ENCODE measurements at regions not wholly inside any gene's neighbourhood (a gene's known extent, or its start where the extent isn't known, plus 50 kb on each side); places are given as distances from the start of the nearest gene placed in this dataset.

GRCh38 chr12:77571127-77571526 is 259.6 kb upstream of the NAV3 start:
- no peak for DNase-seq (ENCODE audit: low spot score)

- no peak for DNase-seq (ENCODE audit: low spot score)
Observed at GRCh38 chr12:77569876-77570275, 260.8 kb upstream of the NAV3 start.

GRCh38 chr12:77560714-77561113 is 270.0 kb upstream of the NAV3 start:
- no peak for DNase-seq (ENCODE audit: low spot score)

GRCh38 chr12:77559400-77560074 is 271.2 kb upstream of the NAV3 start:
- no peak for DNase-seq (ENCODE audit: low spot score)

GRCh38 chr12:77555074-77555473 is 275.6 kb upstream of the NAV3 start:
- no peak for DNase-seq (ENCODE audit: low spot score)

- DNase-seq (ENCODE audit: low spot score): no peak
Observed at GRCh38 chr12:77553976-77554619, 276.6 kb upstream of the NAV3 start.

GRCh38 chr12:77549383-77550128 is 281.1 kb upstream of the NAV3 start:
- DNase-seq (ENCODE audit: low spot score): no peak

- no peak for DNase-seq (ENCODE audit: low spot score)
Observed at GRCh38 chr12:77548797-77549196, 281.9 kb upstream of the NAV3 start.

- no peak for DNase-seq (ENCODE audit: low spot score)
Observed at GRCh38 chr12:77540097-77540496, 290.6 kb upstream of the NAV3 start.

- no peak for DNase-seq (ENCODE audit: low spot score)
Observed at GRCh38 chr12:77537663-77538062, 293.0 kb upstream of the NAV3 start.

GRCh38 chr12:77535734-77536133 is 295.0 kb upstream of the NAV3 start:
- no peak for DNase-seq (ENCODE audit: low spot score)

GRCh38 chr12:77531912-77532311 is 298.8 kb upstream of the NAV3 start:
- DNase-seq (ENCODE audit: low spot score): no peak

- no peak for DNase-seq (ENCODE audit: low spot score)
Observed at GRCh38 chr12:77522247-77522646, 308.4 kb upstream of the NAV3 start.

GRCh38 chr12:77521508-77522115 is 309.1 kb upstream of the NAV3 start:
- DNase-seq (ENCODE audit: low spot score): no peak

GRCh38 chr12:77514511-77514910 is 316.2 kb upstream of the NAV3 start:
- no peak for DNase-seq (ENCODE audit: low spot score)

GRCh38 chr12:77510985-77511384 is 319.7 kb upstream of the NAV3 start:
- no peak for DNase-seq (ENCODE audit: low spot score)

GRCh38 chr12:77504466-77504865 is 326.2 kb upstream of the NAV3 start:
- DNase-seq (ENCODE audit: low spot score): no peak

GRCh38 chr12:77500089-77500488 is 330.6 kb upstream of the NAV3 start:
- no peak for DNase-seq (ENCODE audit: low spot score)

GRCh38 chr12:77497647-77498046 is 333.0 kb upstream of the NAV3 start:
- DNase-seq (ENCODE audit: low spot score): no peak

- no peak for DNase-seq (ENCODE audit: low spot score)
Observed at GRCh38 chr12:77496714-77497113, 334.0 kb upstream of the NAV3 start.

GRCh38 chr12:77494296-77494695 is 336.4 kb upstream of the NAV3 start:
- DNase-seq (ENCODE audit: low spot score): no peak

- DNase-seq (ENCODE audit: low spot score): no peak
Observed at GRCh38 chr12:77493302-77494168, 337.2 kb upstream of the NAV3 start.

All from globus pallidus (tissue), 1 donor.